GM21528 (cell line): ENCODE measurements at regions not wholly inside any gene's neighbourhood (a gene's known extent, or its start where the extent isn't known, plus 50 kb on each side); places are given as distances from the start of the nearest gene placed in this dataset.
"Not testable (repeated sequence)": the region's sequence is repeated elsewhere in the genome, so short reads cannot be mapped to it uniquely, and the experiment has no call there.

Source experiments
- ATAC-seq: cut with Tn5 transposase; IDR thresholded peaks from one replicate; pipeline ENCODE4 v1.9.1; 2021; ENCODE audit warnings: mild to moderate bottlenecking, moderate library complexity; ENCODE audit not compliant: unreplicated experiment, low FRiP score

DNA sequence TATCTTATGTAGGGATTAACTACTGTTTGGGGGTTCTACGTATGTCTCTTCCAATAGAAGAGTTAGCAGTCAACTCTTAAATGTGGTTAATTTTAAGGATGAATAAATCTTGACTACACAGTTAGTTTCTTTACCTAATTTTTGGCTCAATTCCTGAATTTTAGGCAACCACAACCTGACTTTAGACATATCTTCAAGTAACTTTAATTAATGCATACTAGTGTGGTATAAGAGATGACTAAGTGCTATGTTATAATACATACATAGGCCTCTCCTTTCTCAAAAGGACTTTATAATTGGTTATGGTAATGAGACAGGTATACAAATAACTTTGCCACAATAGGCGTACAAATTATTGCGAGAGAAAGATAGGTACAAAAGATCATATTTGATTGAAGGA is 312.0 kb downstream of the IRS1 start:
- ATAC-seq, result no peak

DNA sequence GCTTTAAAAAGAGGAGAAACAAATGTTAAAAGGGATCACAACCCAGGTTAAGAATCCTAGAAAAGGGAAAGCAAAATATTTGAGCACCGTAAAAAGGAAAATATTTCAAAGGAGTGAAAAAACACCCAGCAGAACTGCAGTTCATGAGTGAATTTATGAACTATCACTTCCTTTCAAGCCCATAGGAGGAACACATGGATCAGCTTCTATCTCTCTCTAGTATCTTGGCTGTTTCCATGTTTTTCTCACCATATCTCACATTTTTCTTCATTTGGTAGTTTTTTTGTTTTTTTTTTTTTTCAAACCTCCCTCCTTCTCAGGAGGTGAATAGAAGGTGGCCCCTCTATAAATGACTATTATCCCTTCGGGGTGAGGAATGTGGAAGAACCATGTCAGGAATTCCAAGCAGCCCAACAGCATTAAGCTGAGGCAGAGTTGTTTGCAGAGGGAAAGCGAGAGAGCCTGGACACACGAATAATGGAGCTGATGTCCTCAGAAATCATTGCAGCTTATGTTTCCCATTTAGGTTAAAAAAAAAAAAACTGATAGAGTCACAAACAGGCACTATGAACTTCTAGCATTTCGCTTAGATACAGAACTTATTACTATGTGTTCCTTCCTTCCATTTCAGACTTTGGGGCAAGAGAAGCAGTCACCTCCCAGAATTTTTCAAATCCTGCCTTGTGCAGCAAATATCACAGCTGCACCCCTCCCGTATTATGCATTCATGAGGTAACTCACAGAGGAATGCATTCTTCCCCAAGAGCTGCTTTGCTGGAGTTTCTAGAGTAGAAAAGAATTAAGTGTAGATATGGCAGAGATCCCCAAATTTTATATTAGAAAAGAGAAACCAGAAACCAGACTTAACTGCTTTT is 315.6 kb downstream of the IRS1 start:
- no peak for ATAC-seq

DNA sequence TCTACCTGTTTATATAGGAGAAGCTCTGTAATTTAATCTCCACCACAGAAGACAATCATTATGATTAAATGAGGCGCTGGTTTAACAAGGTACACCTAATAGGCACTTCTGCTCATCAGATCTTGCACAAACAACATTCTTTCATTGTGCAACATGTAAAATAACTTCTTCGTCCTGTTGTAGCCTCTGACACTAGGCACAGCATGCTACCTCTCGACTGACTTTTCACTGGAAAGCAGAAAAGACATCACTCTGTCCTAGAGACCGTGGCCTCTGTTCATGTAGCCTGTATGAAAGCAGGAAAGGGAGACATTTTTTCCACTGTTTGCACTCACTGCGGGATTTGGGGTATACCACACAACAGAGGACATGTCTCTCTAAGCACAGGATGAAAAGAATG is 316.5 kb downstream of the IRS1 start:
- ATAC-seq, result no peak

DNA sequence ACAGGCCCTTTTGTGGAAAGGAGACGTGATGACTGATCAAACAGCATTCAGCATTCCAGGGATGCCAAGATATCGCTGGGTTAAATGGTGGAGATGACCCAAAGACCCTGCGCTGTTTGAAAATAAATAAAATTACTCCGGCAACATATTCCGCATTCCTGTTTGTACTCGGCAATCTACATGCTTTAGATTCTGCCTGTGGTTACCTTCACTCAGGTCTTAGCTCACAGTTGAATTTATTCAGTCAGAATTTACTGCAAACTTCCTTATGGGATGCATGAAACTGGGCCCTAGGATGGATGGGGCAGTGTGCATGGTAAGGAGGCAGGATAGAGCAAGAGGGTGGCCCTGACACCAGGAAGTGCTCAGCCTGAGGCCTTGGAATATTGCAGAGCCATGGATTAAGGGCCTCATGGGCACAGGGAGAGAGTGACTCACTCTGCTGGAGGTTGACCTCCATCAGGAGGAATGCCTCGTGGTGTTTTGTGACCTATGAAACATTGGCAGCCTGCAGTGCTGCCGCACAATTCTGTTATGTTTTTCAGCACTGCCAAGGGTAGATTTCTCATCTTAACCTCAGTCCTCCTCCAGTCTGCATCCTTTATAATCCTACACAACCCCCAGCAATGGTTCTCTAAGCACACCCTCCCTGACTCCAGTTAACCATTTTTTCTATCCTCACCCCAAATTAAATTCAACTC is 321.4 kb downstream of the IRS1 start:
- ATAC-seq, result no peak

DNA sequence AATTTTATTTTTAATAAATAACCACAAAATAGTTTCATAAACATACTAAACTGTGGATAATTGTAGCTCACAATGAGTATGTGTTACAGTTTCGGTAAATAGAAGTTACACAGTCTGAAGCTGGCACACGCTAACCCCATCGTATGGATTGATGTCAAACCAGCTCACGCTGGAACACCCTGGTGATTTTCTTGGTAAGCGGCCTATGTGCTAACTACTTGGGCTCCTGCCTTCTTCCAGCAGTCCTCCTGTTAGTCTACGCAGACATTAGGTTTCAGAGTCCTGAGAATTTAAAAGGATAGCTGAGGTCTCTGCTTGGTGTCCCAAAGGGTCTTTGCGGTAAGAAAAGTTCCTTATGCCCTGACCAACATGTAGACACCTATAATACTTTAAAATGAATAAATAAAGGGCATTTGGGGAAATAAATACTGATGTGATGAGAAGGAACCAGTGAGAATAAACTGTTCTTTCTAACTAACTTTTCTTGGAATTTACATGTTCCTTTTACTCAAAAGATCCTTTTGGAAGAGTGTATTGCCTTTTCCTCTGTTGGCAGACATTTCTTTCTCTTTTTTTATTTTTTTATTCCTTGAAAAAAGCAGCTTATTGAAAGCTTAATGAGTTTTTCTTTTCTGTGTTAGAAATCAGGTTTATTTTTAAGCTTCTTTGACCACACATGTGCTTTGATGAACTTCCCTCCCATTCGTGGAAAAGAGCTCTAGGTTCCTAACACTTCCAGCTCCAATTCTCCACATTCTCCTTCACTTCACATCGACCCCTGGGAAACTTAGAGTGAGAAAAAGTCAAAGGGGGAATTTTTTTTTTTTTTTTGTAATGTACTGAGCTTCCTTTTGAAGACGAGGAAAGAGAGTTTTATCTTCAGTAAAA is 322.2 kb downstream of the IRS1 start:
- no peak for ATAC-seq

DNA sequence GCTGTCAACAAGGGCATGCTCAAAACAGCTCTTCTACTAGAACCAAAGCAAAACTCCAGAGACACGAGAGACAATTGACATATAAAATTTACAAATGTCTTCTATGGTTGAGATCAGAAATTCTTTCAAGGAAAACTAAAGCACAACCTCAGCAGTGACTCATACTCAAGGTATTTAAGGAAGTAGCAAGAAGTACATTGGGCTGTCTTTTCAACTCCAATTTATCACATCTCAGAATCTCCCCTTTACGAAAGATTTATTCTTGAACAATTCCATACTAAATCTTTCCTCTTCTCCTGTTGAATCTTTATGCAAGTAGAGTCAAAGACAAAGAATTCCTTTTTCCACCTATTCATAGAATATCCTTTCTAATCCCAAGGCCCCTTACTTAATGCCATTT is 324.0 kb downstream of the IRS1 start:
- no peak for ATAC-seq

DNA sequence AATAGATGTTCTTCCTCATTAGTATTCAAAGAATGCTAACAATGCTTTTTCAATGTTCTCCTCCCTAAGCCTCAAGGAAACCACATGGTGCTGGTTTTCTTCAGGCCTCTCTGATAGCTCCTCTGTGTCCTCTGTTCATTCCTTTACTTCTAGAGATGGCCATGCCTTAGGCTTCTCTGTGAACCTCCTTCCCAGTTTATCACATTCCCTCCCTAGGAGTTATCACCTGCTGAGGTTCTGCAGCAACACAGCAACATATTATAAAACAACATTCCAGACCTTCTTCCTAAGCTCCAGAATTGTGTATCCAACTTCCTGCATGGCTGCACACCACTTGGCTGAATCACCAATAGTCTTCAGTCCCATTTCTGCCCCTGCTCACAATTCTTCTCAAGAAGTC is 325.5 kb downstream of the IRS1 start:
- no peak for ATAC-seq

DNA sequence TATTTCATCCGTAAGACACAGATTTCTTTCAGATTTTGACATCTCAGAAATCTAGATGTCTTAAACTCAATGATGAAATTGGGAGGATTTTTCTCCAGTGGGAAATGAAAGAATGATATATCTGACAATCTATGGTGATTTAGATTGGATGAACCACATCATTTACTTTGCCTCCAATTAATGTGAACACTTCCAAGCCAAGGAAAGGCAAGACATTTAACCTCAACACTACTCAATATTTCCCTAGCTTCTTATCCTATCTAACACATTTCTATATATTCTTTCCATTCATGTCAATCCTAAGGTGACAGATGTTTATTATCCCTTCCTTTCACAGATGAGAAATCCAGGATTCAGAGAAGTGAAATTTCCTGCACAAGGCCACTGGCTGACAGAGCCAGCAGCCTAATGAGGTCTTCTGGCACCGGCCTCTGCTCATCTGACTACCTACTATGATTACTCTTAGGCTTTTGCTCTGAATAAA is 327.6 kb downstream of the IRS1 start:
- ATAC-seq, result no peak

DNA sequence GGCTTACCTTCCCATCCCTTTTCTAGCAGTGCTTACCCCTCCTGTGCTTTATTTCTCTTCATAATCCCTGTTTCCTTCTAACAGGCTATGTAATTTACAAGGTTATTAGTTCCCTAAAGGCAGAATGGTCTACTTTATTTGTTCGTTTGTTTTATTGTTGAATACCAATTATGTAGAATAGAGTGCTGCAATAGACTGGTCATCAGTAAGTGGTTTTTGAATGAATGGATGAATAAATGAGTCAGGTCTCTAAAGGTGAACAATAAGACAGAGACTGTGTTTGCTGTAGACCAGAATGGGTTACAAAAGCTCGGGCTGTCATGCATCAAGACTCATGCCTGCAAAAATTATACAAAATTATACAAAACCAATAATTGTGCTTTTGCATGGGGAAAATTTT is 332.0 kb downstream of the IRS1 start:
- no peak for ATAC-seq

DNA sequence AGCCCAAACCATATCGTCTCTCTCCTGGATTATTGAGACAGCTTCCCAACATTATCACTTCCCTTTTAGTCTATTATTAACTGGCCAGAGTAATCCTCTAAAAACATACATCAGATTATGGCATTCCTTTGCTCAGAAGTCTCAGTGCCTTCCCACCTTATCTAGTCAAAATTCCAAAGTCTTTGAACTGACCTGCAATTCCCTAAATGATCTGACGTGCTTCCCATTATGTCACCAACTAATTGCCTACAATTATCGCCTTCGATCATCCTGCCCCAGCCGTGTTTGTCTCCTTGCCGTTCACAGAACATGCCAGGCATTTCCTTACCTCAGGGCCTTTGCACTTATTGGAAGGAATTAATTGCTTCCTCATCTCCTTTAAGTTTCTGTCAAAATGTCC is 332.4 kb downstream of the IRS1 start:
- no peak for ATAC-seq

DNA sequence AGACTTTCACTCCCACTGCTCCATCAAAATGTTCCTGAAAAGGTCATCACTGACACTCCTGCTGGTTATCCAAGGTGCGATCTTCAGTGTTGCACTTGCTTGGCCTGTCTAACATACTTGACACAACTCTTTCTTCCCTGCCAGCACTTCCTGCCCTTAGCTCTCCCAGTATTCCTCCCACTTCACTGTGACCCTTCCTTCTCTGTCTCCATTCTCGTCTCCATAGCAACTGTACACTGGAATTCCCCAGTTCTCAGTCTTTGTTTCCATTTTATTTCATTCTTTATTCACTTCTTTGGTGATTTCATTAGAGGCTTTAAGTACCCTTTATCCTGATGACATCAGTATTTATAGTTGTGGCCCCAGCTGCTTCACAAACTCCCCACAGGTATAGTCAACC is 333.0 kb downstream of the IRS1 start:
- ATAC-seq, result no peak

DNA sequence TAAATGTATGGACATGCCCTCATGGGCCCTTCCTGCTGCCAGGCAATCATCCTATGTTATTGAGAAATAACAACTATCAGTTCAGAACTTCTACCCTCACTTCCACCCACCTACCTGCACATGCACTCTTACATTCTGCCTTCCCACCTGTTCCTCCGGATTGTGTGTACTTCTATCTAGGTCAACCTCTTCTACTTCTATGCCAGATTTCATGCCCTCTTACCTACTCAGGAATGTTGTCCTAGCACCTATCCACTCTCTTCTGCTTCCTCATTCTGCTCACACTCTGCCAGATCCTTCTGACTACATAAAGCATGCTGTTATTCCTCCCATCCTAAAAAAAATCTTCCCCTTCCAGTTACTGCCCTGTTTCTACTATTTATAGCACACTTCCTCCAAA is 333.5 kb downstream of the IRS1 start:
- ATAC-seq, result no peak

DNA sequence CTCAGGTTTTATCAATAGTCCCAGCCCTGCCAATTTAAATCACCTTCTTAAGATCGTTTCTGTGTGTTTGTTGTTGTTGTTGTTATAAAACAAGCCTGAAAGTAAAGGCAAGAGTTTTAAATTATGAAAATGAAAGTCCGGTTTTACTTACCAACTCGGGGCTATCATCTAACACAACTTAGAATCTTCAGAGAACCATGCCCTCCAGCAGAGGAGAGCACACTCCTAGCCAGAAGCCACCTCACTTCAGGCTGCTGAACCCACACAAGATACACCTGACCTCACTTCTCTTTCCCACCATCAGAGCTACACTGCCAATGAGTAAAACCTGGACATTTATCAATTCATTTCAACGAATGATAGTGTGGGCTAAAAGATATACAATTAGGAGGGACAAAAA is 335.2 kb downstream of the IRS1 start:
- no peak for ATAC-seq

DNA sequence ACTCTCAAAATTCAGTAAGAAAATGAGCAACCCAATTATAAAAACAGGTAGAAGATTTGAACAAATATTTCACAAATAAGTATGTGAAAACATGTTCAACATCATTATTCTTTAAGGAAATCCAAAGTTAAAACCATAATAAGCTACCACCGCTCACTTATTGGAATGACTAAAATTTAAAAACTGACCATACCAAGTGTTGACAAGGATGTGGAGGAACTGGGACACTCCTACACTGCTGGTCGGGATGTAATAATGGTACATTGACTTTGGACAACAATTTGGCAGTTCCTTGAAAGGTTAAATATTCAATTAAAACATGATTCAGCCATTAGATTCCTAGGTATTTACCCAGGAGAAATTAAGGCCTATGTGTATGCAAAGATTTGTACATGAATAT is 336.5 kb downstream of the IRS1 start:
- ATAC-seq, result no peak

DNA sequence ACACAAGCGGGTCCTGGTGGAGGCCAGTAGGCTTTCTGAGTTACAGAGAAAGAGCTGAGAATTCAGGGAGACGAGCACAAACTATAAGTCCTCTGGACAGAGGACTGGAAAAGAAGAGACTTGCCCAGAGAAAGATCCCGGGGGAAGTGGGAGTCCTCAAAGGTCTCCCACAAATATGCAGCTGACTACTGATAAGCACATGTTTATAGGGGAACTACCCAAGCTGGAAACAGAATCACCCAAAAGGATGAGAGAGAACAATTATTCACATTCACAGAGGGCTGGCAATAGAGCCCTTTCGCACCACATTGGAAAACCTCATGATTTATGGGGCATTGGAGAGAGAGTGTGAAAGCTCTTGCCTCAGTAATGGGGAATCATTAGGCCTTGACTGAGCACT is 337.6 kb downstream of the IRS1 start:
- no peak for ATAC-seq

DNA sequence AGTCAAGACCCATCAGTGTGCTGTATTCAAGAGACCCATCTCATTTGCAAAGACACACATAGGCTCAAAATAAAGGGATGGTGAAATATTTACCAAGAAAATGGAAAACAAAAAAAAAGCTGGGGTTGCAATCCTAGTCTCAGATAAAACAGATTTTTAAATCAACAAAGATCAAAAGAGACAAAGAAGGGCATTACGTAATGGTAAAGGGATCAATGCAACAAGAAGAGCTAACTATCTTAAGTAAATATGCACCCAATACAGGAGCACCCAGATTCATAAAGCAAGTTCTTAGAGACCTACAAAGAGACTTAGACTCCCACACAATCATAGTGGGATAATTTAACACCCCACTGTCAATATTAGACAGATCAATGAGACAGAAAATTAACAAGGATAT is 343.5 kb downstream of the IRS1 start:
- ATAC-seq, result not testable (repeated sequence)

DNA sequence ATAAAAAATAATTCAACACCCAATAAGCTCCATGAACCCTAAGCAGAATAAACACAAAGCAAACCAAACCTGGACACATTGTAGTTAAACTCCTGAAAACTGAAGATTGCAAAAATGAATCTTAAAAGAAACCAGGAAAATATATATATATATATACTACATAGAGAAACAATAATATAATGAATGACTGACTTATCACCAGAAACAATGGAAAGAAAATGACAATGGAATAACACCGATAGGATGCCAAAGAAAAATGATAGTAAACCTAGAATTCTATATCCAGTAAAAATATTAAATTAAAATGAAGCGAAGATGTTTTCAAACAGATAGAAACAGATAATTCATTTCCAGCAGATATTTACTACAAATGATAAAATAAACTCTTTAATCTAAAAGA is 346.9 kb downstream of the IRS1 start:
- no peak for ATAC-seq

DNA sequence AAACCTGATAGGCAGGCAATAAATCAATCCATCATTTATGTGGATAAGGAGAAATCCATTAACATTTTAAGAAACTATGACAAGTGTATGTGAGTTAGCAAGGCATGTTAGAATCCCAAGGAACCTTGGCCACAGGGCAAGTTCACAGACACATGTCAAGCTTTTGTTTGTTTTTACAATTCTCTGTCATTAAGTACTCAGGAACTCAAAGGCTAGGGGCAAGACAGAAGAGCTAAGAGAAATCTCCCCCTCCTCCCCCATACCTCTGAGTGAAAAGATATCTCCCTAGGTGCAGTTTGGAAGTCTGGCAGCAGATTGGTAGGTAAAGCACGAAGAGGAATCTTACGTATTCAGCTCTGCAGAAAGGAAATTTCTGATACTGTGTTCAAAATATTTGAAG is 348.1 kb downstream of the IRS1 start:
- ATAC-seq, result no peak

DNA sequence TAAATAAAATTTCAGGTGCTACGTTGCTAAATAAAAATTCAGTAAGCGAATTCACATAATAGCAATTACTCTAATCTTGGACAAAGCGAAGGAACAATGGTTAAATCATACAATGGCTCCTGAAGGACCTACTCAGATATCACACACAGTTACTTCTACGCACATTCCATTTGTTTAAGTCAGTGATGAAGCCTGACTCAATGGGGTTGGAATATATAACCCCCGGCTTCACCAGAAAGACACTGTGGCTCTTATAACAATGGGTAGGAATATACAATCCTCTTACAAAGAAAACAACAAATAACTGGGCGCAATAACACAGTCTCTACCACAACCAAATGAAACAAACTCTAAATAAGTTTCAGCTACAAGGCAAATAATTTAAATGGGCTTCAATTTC is 349.5 kb downstream of the IRS1 start:
- no peak for ATAC-seq

DNA sequence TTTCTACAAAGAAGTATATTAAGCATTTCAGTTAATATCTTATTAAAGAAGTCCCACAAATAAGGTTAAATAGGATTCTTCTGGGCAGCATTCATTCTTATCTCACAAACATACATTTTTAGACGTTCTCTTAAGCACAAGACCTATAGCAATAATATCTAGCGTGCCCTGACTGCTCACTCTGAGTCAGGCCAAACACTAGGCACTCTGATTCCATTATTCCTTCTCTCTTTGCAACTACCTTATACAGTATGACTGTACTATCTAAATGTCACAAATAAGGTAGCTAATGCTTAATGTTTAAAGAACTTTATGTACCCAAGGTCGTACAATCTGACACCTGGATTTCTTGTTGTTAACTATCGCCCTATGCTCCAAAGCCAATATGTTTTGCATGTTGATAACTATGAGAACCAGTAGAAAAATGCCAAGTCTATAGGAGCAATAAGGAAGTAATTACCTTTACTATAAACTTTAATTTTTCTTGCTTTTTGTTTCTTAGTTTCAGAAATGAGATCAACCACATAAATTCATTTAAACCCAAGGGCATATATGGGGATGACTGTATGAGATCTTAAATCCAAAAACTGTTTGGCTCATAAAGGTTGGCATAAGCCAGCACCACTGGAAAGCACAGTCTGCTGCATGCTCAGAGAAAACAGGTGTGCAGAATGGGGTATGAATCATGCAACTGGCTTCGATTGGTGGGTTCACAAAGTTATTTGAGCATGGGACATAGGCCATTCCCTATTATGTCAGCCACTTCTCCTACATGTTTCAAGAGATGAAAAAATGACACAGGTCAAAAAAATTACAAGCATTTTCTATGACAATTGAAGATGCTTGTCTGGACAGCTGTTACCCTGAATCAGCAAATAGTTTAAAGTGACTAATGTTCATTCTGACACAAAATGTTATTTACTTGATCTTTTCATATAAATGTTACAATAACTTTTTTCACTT is 352.0 kb downstream of the IRS1 start:
- ATAC-seq, result no peak
